PFSK-1 (cell line): ENCODE measurements at regions not wholly inside any gene's neighbourhood (a gene's known extent, or its start where the extent isn't known, plus 50 kb on each side); places are given as distances from the start of the nearest gene placed in this dataset.

Source experiments
- FOXP2 ChIP-seq: optimal IDR thresholded peaks from 2 replicates; pipeline ENCODE3; 2011; ENCODE audit warnings: borderline replicate concordance, control low read depth, inconsistent platforms; ENCODE audit not compliant: insufficient read depth; ENCODE audit errors: extremely low read length, extremely low read depth
- POLR2AphosphoS5 ChIP-seq: IDR thresholded peaks from 2 replicates; pipeline ENCODE4 v1.6.1; 2012; ENCODE audit warnings: low read depth, mild to moderate bottlenecking, control low read depth, low read length, moderate library complexity
- REST ChIP-seq, 2 experiments: IDR thresholded peaks; 2 replicates each; pipeline versions ENCODE4 v1.6.1 to v1.8.0; 2011 to 2012; ENCODE audit warnings: low read depth in 2 of 2, low read length in 2 of 2, control low read depth in 1 of 2, inconsistent platforms in 1 of 2, mild to moderate bottlenecking in 1 of 2, moderate library complexity in 1 of 2; ENCODE audit not compliant: insufficient read depth in 1 of 2
- SIN3A ChIP-seq: IDR thresholded peaks from 2 replicates; pipeline ENCODE4 v1.6.1; 2012; ENCODE audit warnings: mild to moderate bottlenecking, low read length, moderate library complexity, borderline replicate concordance; ENCODE audit not compliant: insufficient read depth
- TAF1 ChIP-seq: IDR thresholded peaks from 2 replicates; pipeline ENCODE4 v1.6.1; 2012; ENCODE audit warnings: low read length, control low read depth, borderline replicate concordance; ENCODE audit not compliant: insufficient read depth

GRCh38 chr12:90152897-90153624 lies 444.4 kb upstream of the ATP2B1 start:
- no peak for TF ChIP-seq FOXP2
- no peak for TF ChIP-seq REST (IDR thresholded peaks at IDR 0.05; ENCODE audit: insufficient read depth in 1 of 2, low read depth in 2 of 2, low read length in 2 of 2)
- TF ChIP-seq SIN3A = no peak
- no peak for TF ChIP-seq TAF1
- TF ChIP-seq POLR2AphosphoS5 = no peak

- TF ChIP-seq FOXP2 (no peak), POLR2AphosphoS5 (no peak), TAF1 (no peak), REST (IDR thresholded peaks at IDR 0.05; ENCODE audit: insufficient read depth in 1 of 2, low read depth in 2 of 2, low read length in 2 of 2) (no peak), SIN3A (no peak)
Observed at GRCh38 chr12:90151491-90152015, 442.9 kb upstream of the ATP2B1 start.

GRCh38 chr12:90149453-90149852 lies 440.8 kb upstream of the ATP2B1 start:
- TF ChIP-seq FOXP2 = no peak
- TF ChIP-seq TAF1 = no peak
- no peak for TF ChIP-seq POLR2AphosphoS5
- no peak for TF ChIP-seq REST (IDR thresholded peaks at IDR 0.05; ENCODE audit: insufficient read depth in 1 of 2, low read depth in 2 of 2, low read length in 2 of 2)
- TF ChIP-seq SIN3A = no peak

GRCh38 chr12:90129366-90130030 lies 420.9 kb upstream of the ATP2B1 start:
- no peak for TF ChIP-seq TAF1
- TF ChIP-seq REST (IDR thresholded peaks at IDR 0.05; ENCODE audit: insufficient read depth in 1 of 2, low read depth in 2 of 2, low read length in 2 of 2) = no peak
- TF ChIP-seq SIN3A = no peak
- no peak for TF ChIP-seq POLR2AphosphoS5
- no peak for TF ChIP-seq FOXP2
